IMR-90 (cell line): ENCODE measurements at regions not wholly inside any gene's neighbourhood (a gene's known extent, or its start where the extent isn't known, plus 50 kb on each side); places are given as distances from the start of the nearest gene placed in this dataset.
A peak's percentile ranks its signal among the peaks of the same experiment; 100 is the strongest.
"Not testable (repeated sequence)": the region's sequence is repeated elsewhere in the genome, so short reads cannot be mapped to it uniquely, and the experiment has no call there.

Experiments
- ATAC-seq: fragments of 200-7000 bp; cut with Tn5 transposase; 2 replicates; pipeline ENCODE4 v1.9.1; 2020; ENCODE audit warnings: low read depth, mild to moderate bottlenecking, moderate library complexity
- BruUV-seq: library from RNA; stranded (reverse); fragments of 400-500 nt; replicated peaks from 2 replicates; lab custom pipeline; 2021; lab: Mats Ljungman, UMichigan
- CTCF ChIA-PET: fragments of 300-600 bp; formaldehyde crosslinking; extraction: SDS; loops from one replicate; lab custom pipeline; 2021; ENCODE audit warnings: antibody characterized with exemption; lab: Yijun Ruan, JAX
- POLR2A ChIA-PET: fragments of 300-600 bp; sonication (Branson Sonifier 250); formaldehyde crosslinking; loops from one replicate; lab custom pipeline; 2022; ENCODE audit warnings: antibody characterized with exemption; ENCODE audit not compliant: unreplicated experiment; lab: Charles Lee
- DNase-seq: peaks from one replicate; pipeline ENCODE4 v3.0.0; 2013
- H2AFZ ChIP-seq: replicated peaks from 2 replicates; pipeline ENCODE3; 2013; ENCODE audit warnings: low read length, mild to moderate bottlenecking; ENCODE audit not compliant: poor library complexity
- H2AK5ac ChIP-seq: 2 replicates; pipeline ENCODE4 v1.6.1; 2013; ENCODE audit warnings: low read depth, low read length, inconsistent platforms
- H2AK9ac ChIP-seq: replicated peaks from 2 replicates; pipeline ENCODE3; 2013; ENCODE audit warnings: mild to moderate bottlenecking, low read depth, low read length, moderate library complexity; ENCODE audit not compliant: poor library complexity
- H2BK120ac ChIP-seq: 2 replicates; pipeline ENCODE4 v1.6.1; 2013; ENCODE audit warnings: low read depth, low read length, inconsistent platforms
- H2BK15ac ChIP-seq: 3 replicates; pipeline ENCODE4 v1.6.1; 2013; ENCODE audit warnings: low read depth, low read length, inconsistent platforms
- H2BK20ac ChIP-seq: 2 replicates; pipeline ENCODE4 v1.6.1; 2013; ENCODE audit warnings: low read depth, mild to moderate bottlenecking, inconsistent platforms, low read length, moderate library complexity
- H2BK5ac ChIP-seq: 2 replicates; pipeline ENCODE4 v1.6.1; 2013; ENCODE audit warnings: mild to moderate bottlenecking, low read depth, low read length, inconsistent platforms; ENCODE audit not compliant: poor library complexity, severe bottlenecking
- H3K14ac ChIP-seq: replicated peaks from 2 replicates; pipeline ENCODE4 v1.6.1; 2013; ENCODE audit warnings: low read depth, low read length, inconsistent platforms
- H3K18ac ChIP-seq: 2 replicates; pipeline ENCODE4 v1.6.1; 2013; ENCODE audit warnings: low read depth, low read length, control low read depth
- H3K23ac ChIP-seq: 2 replicates; pipeline ENCODE4 v1.6.1; 2013; ENCODE audit warnings: low read depth, low read length, inconsistent platforms
- H3K27ac ChIP-seq: 2 replicates; pipeline ENCODE4 v1.5.1; 2013; ENCODE audit warnings: mild to moderate bottlenecking, control low read depth, low read length; ENCODE audit not compliant: insufficient read depth
- H3K27me3 ChIP-seq: 2 replicates; pipeline ENCODE4 v1.6.1; 2013; ENCODE audit warnings: low read length; ENCODE audit not compliant: control insufficient read depth, insufficient read depth
- H3K36me3 ChIP-seq: 2 replicates; pipeline ENCODE4 v1.6.1; 2013; ENCODE audit warnings: low read length, mixed read lengths; ENCODE audit not compliant: control insufficient read depth, insufficient read depth
- H3K4ac ChIP-seq: 2 replicates; pipeline ENCODE4 v1.6.1; 2013; ENCODE audit warnings: low read depth, low read length, inconsistent platforms
- H3K4me1 ChIP-seq: 2 replicates; pipeline ENCODE4 v1.6.1; 2013; ENCODE audit warnings: low read length, mixed read lengths; ENCODE audit not compliant: control insufficient read depth, insufficient read depth
- H3K4me2 ChIP-seq: 2 replicates; pipeline ENCODE4 v1.6.1; 2013; ENCODE audit warnings: low read depth, mild to moderate bottlenecking, control low read depth, low read length, moderate library complexity
- H3K4me3 ChIP-seq: 2 replicates; pipeline ENCODE4 v1.5.1; 2013; ENCODE audit warnings: low read depth, mild to moderate bottlenecking, control low read depth, low read length, moderate library complexity; ENCODE audit not compliant: insufficient read depth
- H3K56ac ChIP-seq: 2 replicates; pipeline ENCODE4 v1.6.1; 2013; ENCODE audit warnings: low read length, inconsistent platforms; ENCODE audit not compliant: insufficient read depth; ENCODE audit errors: extremely low read depth
- H3K79me1 ChIP-seq, 2 experiments: 2 replicates each; pipeline ENCODE4 v1.6.1; 2013; ENCODE audit warnings: low read length in 2 of 2, inconsistent platforms in 1 of 2, low read depth in 1 of 2
- H3K9ac ChIP-seq: 2 replicates; pipeline ENCODE4 v1.6.1; 2013; ENCODE audit warnings: low read depth, low read length, control low read depth
- H3K9me1 ChIP-seq: 2 replicates; pipeline ENCODE4 v1.6.1; 2013; ENCODE audit warnings: low read length, inconsistent platforms; ENCODE audit not compliant: insufficient read depth
- H3K9me3 ChIP-seq: 2 replicates; pipeline ENCODE4 v1.6.1; 2013; ENCODE audit warnings: low read length; ENCODE audit not compliant: control insufficient read depth, insufficient read depth
- H4K20me1 ChIP-seq: 2 replicates; pipeline ENCODE4 v1.6.1; 2013; ENCODE audit warnings: low read length, inconsistent platforms; ENCODE audit not compliant: insufficient read depth
- H4K5ac ChIP-seq: 2 replicates; pipeline ENCODE4 v1.6.1; 2013; ENCODE audit warnings: mild to moderate bottlenecking, low read depth, low read length, control low read depth
- H4K8ac ChIP-seq, 2 experiments: 2 replicates each; pipeline ENCODE4 v1.6.1; 2013; ENCODE audit warnings: low read depth in 2 of 2, low read length in 2 of 2, control low read depth in 1 of 2, inconsistent platforms in 1 of 2
- H4K91ac ChIP-seq: 2 replicates; pipeline ENCODE4 v1.6.1; 2013; ENCODE audit warnings: low read depth, low read length, inconsistent platforms; ENCODE audit not compliant: insufficient read depth
- WGBS, 2 experiments: methylation state at CpG; one replicate each; pipeline versions ENCODE4 v1.1.5 to v1.1.7; 2013; ENCODE audit warnings: missing lambda C conversion rate in 2 of 2; ENCODE audit not compliant: insufficient read length in 1 of 2; ENCODE audit errors: extremely low coverage in 2 of 2; 5-methylcytosine and 5-hydroxymethylcytosine counted together
- dilution Hi-C: fragments of 300-500 bp; cut with HindIII; formaldehyde crosslinking; loops from one replicate; pipeline ENCODE4 v1.14.3; 2018; ENCODE audit warnings: low sequenced_read_pairs; ENCODE audit not compliant: unreplicated experiment
- in situ Hi-C: fragments of 300-500 bp; cut with MboI; formaldehyde crosslinking; loops from 3 replicates; pipeline ENCODE4 v1.14.3; 2019; ENCODE audit warnings: low sequenced_read_pairs, inconsistent platforms, mixed read lengths
- intact Hi-C: fragments of 100-400 bp; cut with micrococcal nuclease; formaldehyde crosslinking; loops from 2 replicates; pipeline ENCODE4 v1.10.0; 2022

- H4K8ac ChIP-seq, H3K4me3 ChIP-seq, DNase-seq, H3K4ac ChIP-seq, H3K9me3 ChIP-seq, ATAC-seq, H3K4me1 ChIP-seq, H2AK9ac ChIP-seq, dilution Hi-C loops, H3K4me2 ChIP-seq, H4K5ac ChIP-seq, H3K79me1 ChIP-seq, H3K9me1 ChIP-seq, H2BK120ac ChIP-seq, H3K36me3 ChIP-seq, H3K27ac ChIP-seq, in situ Hi-C loops, H2AFZ ChIP-seq, H3K23ac ChIP-seq, H4K20me1 ChIP-seq, H4K91ac ChIP-seq, H2BK5ac ChIP-seq, H3K56ac ChIP-seq, H3K9ac ChIP-seq, H3K14ac ChIP-seq, H3K27me3 ChIP-seq, H2BK20ac ChIP-seq, CTCF ChIA-PET, H2BK15ac ChIP-seq, H3K18ac ChIP-seq, BruUV-seq: not testable (repeated sequence)
- intact Hi-C loops: loop anchor here (2.0 kb wide), 1 partner anchor 52 kb away; no protein-coding TSS in a partner anchor
- POLR2A ChIA-PET: interaction anchor here (0.6 kb wide), 1 partner anchor 472 kb away, joined by 3 read pairs; no protein-coding TSS in a partner anchor
- WGBS, 2 experiments: 100% methylated on average over 8 of the region's 24 CpGs; no CpG with 5 or more reads in 1 of the 2 experiments
- H2AK5ac ChIP-seq: peak overlapping the region; percentile 50; the same call in 1 of the 2 replicates
Observed at GRCh38 chr6:112688487-112689165, 341.5 kb downstream of the RFPL4B start.

DNA sequence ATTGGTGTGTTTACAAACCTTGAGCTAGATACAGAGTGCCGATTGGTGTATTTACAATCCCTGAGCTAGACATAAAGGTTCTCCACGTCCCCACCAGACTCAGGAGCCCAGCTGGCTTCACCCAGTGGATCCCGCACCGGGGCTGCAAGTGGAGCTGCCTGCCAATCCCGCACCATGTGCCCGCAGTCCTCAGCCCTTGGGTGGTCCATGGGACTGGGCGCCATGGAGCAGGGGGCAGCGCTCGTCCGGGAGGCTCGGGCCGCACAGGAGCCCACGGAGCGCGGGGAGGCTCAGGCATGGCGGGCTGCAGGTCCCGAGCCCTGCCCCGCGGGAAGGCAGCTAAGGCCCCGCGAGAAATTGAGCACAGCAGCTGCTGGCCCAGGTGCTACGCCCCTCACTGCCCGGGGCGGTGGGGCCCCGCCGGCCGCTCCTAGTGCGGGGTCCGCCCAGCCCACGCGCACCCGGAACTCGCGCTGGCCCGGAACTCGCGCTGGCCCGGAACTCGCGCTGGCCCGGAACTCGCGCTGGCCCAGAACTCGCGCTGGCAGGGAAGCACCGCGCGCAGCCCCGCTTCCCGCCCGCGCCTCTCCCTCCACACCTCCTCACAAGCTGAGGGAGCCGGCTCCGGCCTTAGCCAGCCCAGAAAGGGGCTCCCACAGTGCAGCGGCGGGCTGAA is 342.2 kb downstream of the RFPL4B start:
- H3K4ac ChIP-seq, H3K18ac ChIP-seq, H3K79me1 ChIP-seq, H3K9me3 ChIP-seq, H3K36me3 ChIP-seq, H3K9ac ChIP-seq, H3K4me2 ChIP-seq, H3K9me1 ChIP-seq, H4K20me1 ChIP-seq, H2AK9ac ChIP-seq, H2BK15ac ChIP-seq, H3K4me1 ChIP-seq, H3K4me3 ChIP-seq, H3K27me3 ChIP-seq, H4K5ac ChIP-seq, in situ Hi-C loops, DNase-seq, H4K91ac ChIP-seq, H2BK20ac ChIP-seq, H2BK5ac ChIP-seq, H3K27ac ChIP-seq, H3K23ac ChIP-seq, dilution Hi-C loops, H2AFZ ChIP-seq, H3K56ac ChIP-seq, ATAC-seq, BruUV-seq, H3K14ac ChIP-seq, CTCF ChIA-PET, H4K8ac ChIP-seq, H2BK120ac ChIP-seq: not testable (repeated sequence)
- WGBS, 2 experiments: 100% methylated on average over 11 of the region's 56 CpGs; no CpG with 5 or more reads in 1 of the 2 experiments
- 0 out of 2 replicates have a peak overlapping the region, but pooled peaks have one; percentile 50 for H2AK5ac ChIP-seq
- POLR2A ChIA-PET: interaction anchor here (0.6 kb wide), 1 partner anchor 473 kb away, joined by 3 read pairs; no protein-coding TSS in a partner anchor
- intact Hi-C loops: loop anchor here (2.0 kb wide), 1 partner anchor 53 kb away; no protein-coding TSS in a partner anchor
